Gastroesophageal sphincter (tissue), 3 donors: ENCODE measurements at regions not wholly inside any gene's neighbourhood (a gene's known extent, or its start where the extent isn't known, plus 50 kb on each side); places are given as distances from the start of the nearest gene placed in this dataset.

ENCODE experiments used
- POLR2A ChIP-seq, 2 donors: fragments of 450-650 bp; IDR thresholded peaks; one replicate each; pipeline ENCODE4 v1.6.1; 2017; ENCODE audit warnings: antibody characterized with exemption in 2 of 2, mild to moderate bottlenecking in 2 of 2, moderate library complexity in 1 of 2
- TF ChIP-seq, protein P1 (sequence below), 4 experiments: fragments of 200-600 bp in 2 of 4; fragments of 450-650 bp in 2 of 4; sonication (generic) in 1 of 4; IDR thresholded peaks; one replicate each; pipeline ENCODE4 v1.5.1; 2017 to 2019; ENCODE audit warnings: antibody characterized with exemption in 4 of 4, mild to moderate bottlenecking in 2 of 4, moderate library complexity in 2 of 4

- TF ChIP-seq, protein P1, sequence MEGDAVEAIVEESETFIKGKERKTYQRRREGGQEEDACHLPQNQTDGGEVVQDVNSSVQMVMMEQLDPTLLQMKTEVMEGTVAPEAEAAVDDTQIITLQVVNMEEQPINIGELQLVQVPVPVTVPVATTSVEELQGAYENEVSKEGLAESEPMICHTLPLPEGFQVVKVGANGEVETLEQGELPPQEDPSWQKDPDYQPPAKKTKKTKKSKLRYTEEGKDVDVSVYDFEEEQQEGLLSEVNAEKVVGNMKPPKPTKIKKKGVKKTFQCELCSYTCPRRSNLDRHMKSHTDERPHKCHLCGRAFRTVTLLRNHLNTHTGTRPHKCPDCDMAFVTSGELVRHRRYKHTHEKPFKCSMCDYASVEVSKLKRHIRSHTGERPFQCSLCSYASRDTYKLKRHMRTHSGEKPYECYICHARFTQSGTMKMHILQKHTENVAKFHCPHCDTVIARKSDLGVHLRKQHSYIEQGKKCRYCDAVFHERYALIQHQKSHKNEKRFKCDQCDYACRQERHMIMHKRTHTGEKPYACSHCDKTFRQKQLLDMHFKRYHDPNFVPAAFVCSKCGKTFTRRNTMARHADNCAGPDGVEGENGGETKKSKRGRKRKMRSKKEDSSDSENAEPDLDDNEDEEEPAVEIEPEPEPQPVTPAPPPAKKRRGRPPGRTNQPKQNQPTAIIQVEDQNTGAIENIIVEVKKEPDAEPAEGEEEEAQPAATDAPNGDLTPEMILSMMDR (IDR thresholded peaks at IDR 0.05) = no peak
- TF ChIP-seq POLR2A (IDR thresholded peaks at IDR 0.05) = no peak
Measured at GRCh38 chr7:18395868-18396267, 99.7 kb upstream of the HDAC9 start.
